GM23248 (cell line): ENCODE measurements at regions not wholly inside any gene's neighbourhood (a gene's known extent, or its start where the extent isn't known, plus 50 kb on each side); places are given as distances from the start of the nearest gene placed in this dataset.

Experiments used
- DNase-seq: peaks from one replicate; pipeline ENCODE4 v3.0.0-alpha.2; 2015
- H2AFZ ChIP-seq: fragments of 200-600 bp; sonication (generic); 2 replicates; pipeline ENCODE4 v1.6.1; 2016; ENCODE audit warnings: antibody characterized with exemption
- H3F3A ChIP-seq: fragments of 200-600 bp; sonication (generic); 2 replicates; pipeline ENCODE4 v1.6.1; 2016; ENCODE audit warnings: mild to moderate bottlenecking, antibody characterized with exemption, mixed run types; ENCODE audit not compliant: insufficient read depth
- H3K27ac ChIP-seq: fragments of 200-600 bp; sonication (generic); 2 replicates; pipeline ENCODE4 v1.5.1; 2016; ENCODE audit warnings: mild to moderate bottlenecking
- H3K27me3 ChIP-seq: fragments of 200-600 bp; sonication (generic); replicated peaks from 2 replicates; pipeline ENCODE4 v1.6.1; 2016; ENCODE audit warnings: mild to moderate bottlenecking; ENCODE audit not compliant: insufficient read depth
- H3K36me3 ChIP-seq: fragments of 200-600 bp; sonication (generic); 2 replicates; pipeline ENCODE4 v1.6.1; 2016; ENCODE audit warnings: low read depth, mild to moderate bottlenecking
- H3K4me1 ChIP-seq: fragments of 200-600 bp; sonication (generic); 2 replicates; pipeline ENCODE4 v1.6.1; 2016; ENCODE audit warnings: mild to moderate bottlenecking; ENCODE audit not compliant: insufficient read depth
- H3K4me2 ChIP-seq: fragments of 200-600 bp; sonication (generic); one replicate; pipeline ENCODE4 v1.6.1; 2016; ENCODE audit warnings: mild to moderate bottlenecking; ENCODE audit not compliant: unreplicated experiment
- H3K4me3 ChIP-seq: fragments of 200-600 bp; sonication (generic); 2 replicates; pipeline ENCODE4 v1.5.1; 2016; ENCODE audit warnings: mild to moderate bottlenecking
- H3K79me2 ChIP-seq: fragments of 200-600 bp; sonication (generic); 2 replicates; pipeline ENCODE4 v1.6.1; 2016; ENCODE audit warnings: mild to moderate bottlenecking; ENCODE audit not compliant: insufficient read depth
- H3K9ac ChIP-seq: fragments of 200-600 bp; sonication (generic); 2 replicates; pipeline ENCODE4 v1.6.1; 2016; ENCODE audit warnings: mild to moderate bottlenecking
- H3K9me2 ChIP-seq: fragments of 200-600 bp; sonication (generic); 2 replicates; pipeline ENCODE4 v1.6.1; 2016; ENCODE audit warnings: mixed run types, mild to moderate bottlenecking, moderate library complexity; ENCODE audit not compliant: insufficient read depth
- H3K9me3 ChIP-seq: fragments of 200-600 bp; sonication (generic); one replicate; pipeline ENCODE4 v1.6.1; 2017; ENCODE audit warnings: low read depth
- H4K20me1 ChIP-seq: fragments of 200-600 bp; sonication (generic); 2 replicates; pipeline ENCODE4 v1.6.0; 2016; ENCODE audit not compliant: insufficient read depth
- EZH2 ChIP-seq: fragments of 200-600 bp; sonication (generic); IDR thresholded peaks from 2 replicates; pipeline ENCODE4 v1.6.1; 2018; ENCODE audit warnings: antibody characterized with exemption, mild to moderate bottlenecking; ENCODE audit not compliant: insufficient read depth, poor library complexity, severe bottlenecking
- EZH2phosphoT487 ChIP-seq: fragments of 200-600 bp; sonication (generic); IDR thresholded peaks from 2 replicates; pipeline ENCODE4 v1.6.1; 2018; ENCODE audit warnings: antibody characterized with exemption, moderate library complexity, mild to moderate bottlenecking, low read depth; ENCODE audit not compliant: insufficient read depth
- WGBS, 2 experiments: methylation state at CpG; one replicate each; pipeline ENCODE4 v1.1.6; 2015 to 2017; ENCODE audit warnings: low lambda C conversion rate in 2 of 2, low coverage in 1 of 2; ENCODE audit errors: missing lambda C conversion rate in 2 of 2; 5-methylcytosine and 5-hydroxymethylcytosine counted together
- in situ Hi-C: fragments of 300-500 bp; cut with MboI; formaldehyde crosslinking; loops from 2 replicates; pipeline ENCODE4 v1.15.0; 2020

- Histone ChIP-seq H3K27ac (no peak overlapping the region), H3K9me2 (no peaks in the 10 kb centered on the region), H2AFZ (no peak overlapping the region), H3K9me3 (no peaks in the 10 kb centered on the region), H3K9ac (no peak overlapping the region), H3K27me3 (no peaks in the 10 kb centered on the region), H3F3A (no peaks in the 10 kb centered on the region), H3K79me2 (no peaks in the 10 kb centered on the region), H3K4me3 (no peak overlapping the region), H3K36me3 (no peaks in the 10 kb centered on the region), H3K4me2 (no peak overlapping the region), H4K20me1 (no peaks in the 10 kb centered on the region), H3K4me1 (no peaks in the 10 kb centered on the region)
- no peak for TF ChIP-seq EZH2phosphoT487
- TF ChIP-seq EZH2 = no peak
- DNase-seq = no peak
- in situ Hi-C loops = no loop called here
- WGBS, 2 experiments = 56 to 59% methylated on average over 4 of the region's 4 CpGs
These were observed 96.4 kb downstream of the CYRIA start for GRCh38 chr2:16568998-16569784.

- Histone ChIP-seq H3K36me3 (no peaks in the 10 kb centered on the region), H3K4me3 (no peak overlapping the region), H3K27me3 (no peaks in the 10 kb centered on the region), H4K20me1 (no peaks in the 10 kb centered on the region), H3K9ac (no peak overlapping the region), H3K27ac (no peak overlapping the region), H2AFZ (no peak overlapping the region), H3K79me2 (no peaks in the 10 kb centered on the region), H3F3A (no peaks in the 10 kb centered on the region), H3K4me1 (no peaks in the 10 kb centered on the region), H3K9me2 (no peaks in the 10 kb centered on the region), H3K9me3 (no peaks in the 10 kb centered on the region), H3K4me2 (no peak overlapping the region)
- 32% methylated on average over 4 of the region's 4 CpGs for WGBS, 2 experiments
- TF ChIP-seq EZH2phosphoT487 (no peak), EZH2 (no peak)
- DNase-seq = no peak
- in situ Hi-C loops = no loop called here
These were observed 98.9 kb downstream of the CYRIA start for GRCh38 chr2:16566701-16567100.

- H4K20me1 ChIP-seq = no peaks in the 10 kb centered on the region
- no peaks in the 10 kb centered on the region for H3K4me1 ChIP-seq
- H3K4me2 ChIP-seq = no peak overlapping the region
- in situ Hi-C loops = no loop called here
- no peak overlapping the region for H3K4me3 ChIP-seq
- no peaks in the 10 kb centered on the region for H3K9me3 ChIP-seq
- no peaks in the 10 kb centered on the region for H3K79me2 ChIP-seq
- no peaks in the 10 kb centered on the region for H3K9me2 ChIP-seq
- no peaks in the 10 kb centered on the region for H3K36me3 ChIP-seq
- H2AFZ ChIP-seq = no peak overlapping the region
- no peaks in the 10 kb centered on the region for H3K27me3 ChIP-seq
- no peak overlapping the region for H3K9ac ChIP-seq
- TF ChIP-seq EZH2 = no peak
- TF ChIP-seq EZH2phosphoT487 = no peak
- no peaks in the 10 kb centered on the region for H3F3A ChIP-seq
- H3K27ac ChIP-seq = no peak overlapping the region
- no peak for DNase-seq
- WGBS, 2 experiments = 49 to 56% methylated on average over 8 of the region's 8 CpGs
These were observed 100.2 kb downstream of the CYRIA start for GRCh38 chr2:16565481-16565880.

GRCh38 chr2:16561676-16562075 is 104.0 kb downstream of the CYRIA start:
- H3K9me3 ChIP-seq = no peaks in the 10 kb centered on the region
- no peaks in the 10 kb centered on the region for H4K20me1 ChIP-seq
- H3K27ac ChIP-seq = no peak overlapping the region
- no peaks in the 10 kb centered on the region for H3K9me2 ChIP-seq
- WGBS, 2 experiments = 60 to 63% methylated on average over 3 of the region's 3 CpGs
- H3K79me2 ChIP-seq = no peaks in the 10 kb centered on the region
- no peak overlapping the region for H3K4me2 ChIP-seq
- H3K4me3 ChIP-seq = no peak overlapping the region
- in situ Hi-C loops = no loop called here
- H3K27me3 ChIP-seq = no peaks in the 10 kb centered on the region
- no peak for DNase-seq
- H3F3A ChIP-seq = no peaks in the 10 kb centered on the region
- TF ChIP-seq EZH2 (no peak), EZH2phosphoT487 (no peak)
- H2AFZ ChIP-seq = no peak overlapping the region
- H3K9ac ChIP-seq = no peak overlapping the region
- no peaks in the 10 kb centered on the region for H3K4me1 ChIP-seq
- H3K36me3 ChIP-seq = no peaks in the 10 kb centered on the region
